H1 (cell line): ENCODE measurements at regions not wholly inside any gene's neighbourhood (a gene's known extent, or its start where the extent isn't known, plus 50 kb on each side); places are given as distances from the start of the nearest gene placed in this dataset.
A peak's percentile ranks its signal among the peaks of the same experiment; 100 is the strongest.

Source experiments
- CTCF ChIA-PET: fragments of 300-600 bp; sonication (Branson Sonifier 250); formaldehyde crosslinking; loops from one replicate; lab custom pipeline; 2021; ENCODE audit not compliant: partially characterized antibody; lab: Charles Lee
- POLR2A ChIA-PET: fragments of 300-600 bp; sonication (Branson Sonifier 250); formaldehyde crosslinking; loops from one replicate; lab custom pipeline; 2021; ENCODE audit warnings: inconsistent platforms; ENCODE audit not compliant: partially characterized antibody; lab: Charles Lee
- DNase-seq, 2 experiments: peaks; one replicate each; pipeline versions ENCODE4 v3.0.0 to v3.0.0-alpha.2; 2010 to 2022; ENCODE audit warnings: low spot score in 2 of 2, low read depth in 1 of 2, mixed read lengths in 1 of 2
- FAIRE-seq: peaks from 2 replicates; lab custom pipeline; 2011; peaks lifted over from hg19 to GRCh38; lab: Jason Lieb, UNC
- H2AFZ ChIP-seq: 2 replicates; pipeline ENCODE4 v1.8.1; 2012; ENCODE audit warnings: low read length, inconsistent platforms
- H2AK5ac ChIP-seq: 2 replicates; pipeline ENCODE4 v1.6.1; 2013; ENCODE audit warnings: low read depth, low read length
- H2BK120ac ChIP-seq: replicated peaks from 2 replicates; pipeline ENCODE3; 2013; ENCODE audit warnings: low read depth, low read length, inconsistent platforms
- H2BK12ac ChIP-seq: 2 replicates; pipeline ENCODE4 v1.6.1; 2013; ENCODE audit warnings: low read depth, low read length
- H2BK15ac ChIP-seq: 2 replicates; pipeline ENCODE4 v1.6.1; 2013; ENCODE audit warnings: low read length
- H2BK20ac ChIP-seq: 2 replicates; pipeline ENCODE4 v1.6.1; 2013; ENCODE audit warnings: low read length
- H2BK5ac ChIP-seq: 2 replicates; pipeline ENCODE4 v1.6.1; 2013; ENCODE audit warnings: low read depth, low read length
- H3K14ac ChIP-seq: 2 replicates; pipeline ENCODE4 v1.6.1; 2013; ENCODE audit warnings: inconsistent platforms; ENCODE audit not compliant: insufficient read length
- H3K18ac ChIP-seq: 2 replicates; pipeline ENCODE4 v1.6.1; 2013; ENCODE audit warnings: low read length; ENCODE audit errors: extremely low read depth
- H3K23ac ChIP-seq: 2 replicates; pipeline ENCODE4 v1.6.1; 2013; ENCODE audit warnings: inconsistent platforms; ENCODE audit not compliant: insufficient read length
- H3K23me2 ChIP-seq: 2 replicates; pipeline ENCODE4 v1.6.1; 2013; ENCODE audit warnings: low read depth, low read length
- H3K27ac ChIP-seq: 2 replicates; pipeline ENCODE4 v1.6.1; 2011; ENCODE audit warnings: low read depth, low read length, inconsistent platforms
- H3K27me3 ChIP-seq, 4 experiments: replicated peaks in 1 of 4; 1 replicate in 1 of 4; 2 replicates in 3 of 4; pipeline versions ENCODE4 v1.6.1 to v1.8.1; 2011 to 2013; ENCODE audit warnings: low read length in 3 of 4, mild to moderate bottlenecking in 3 of 4, inconsistent platforms in 2 of 4, mixed read lengths in 2 of 4, moderate library complexity in 1 of 4; ENCODE audit not compliant: control insufficient read depth in 3 of 4, insufficient read depth in 3 of 4; ENCODE audit errors: extremely low read depth in 1 of 4
- H3K36me3 ChIP-seq, 4 experiments: 2 replicates each; pipeline versions ENCODE4 v1.6.1 to v1.8.1; 2011 to 2013; ENCODE audit warnings: mild to moderate bottlenecking in 4 of 4, low read length in 3 of 4, moderate library complexity in 2 of 4, control low read depth in 1 of 4, inconsistent platforms in 1 of 4; ENCODE audit not compliant: insufficient read depth in 4 of 4, control insufficient read depth in 2 of 4
- H3K4ac ChIP-seq: replicated peaks from 2 replicates; pipeline ENCODE3; 2013; ENCODE audit warnings: low read length, low read depth, mixed read lengths, inconsistent platforms; ENCODE audit not compliant: insufficient read length
- H3K4me1 ChIP-seq, 4 experiments: replicated peaks in 1 of 4; 1 replicate in 1 of 4; 2 replicates in 3 of 4; pipeline versions ENCODE4 v1.6.1 to v1.8.1; 2011 to 2013; ENCODE audit warnings: low read length in 3 of 4, inconsistent platforms in 2 of 4, mixed read lengths in 1 of 4; ENCODE audit not compliant: insufficient read depth in 4 of 4, control insufficient read depth in 3 of 4
- H3K4me2 ChIP-seq, 2 experiments: 2 replicates each; pipeline versions ENCODE4 v1.6.1 to v1.8.1; 2011 to 2013; ENCODE audit warnings: low read depth in 2 of 2, low read length in 2 of 2, control low read depth in 1 of 2, inconsistent platforms in 1 of 2, mild to moderate bottlenecking in 1 of 2; ENCODE audit not compliant: insufficient read depth in 1 of 2
- H3K4me3 ChIP-seq, 4 experiments: fragments of 200-600, 300-600 bp in 1 of 4; sonication (generic), shearing (Covaris generic), sonication (Bioruptor Twin) in 1 of 4; 2 replicates each; pipeline versions ENCODE4 v1.5.1 to v1.8.1; 2011 to 2016; ENCODE audit warnings: low read length in 4 of 4, low read depth in 3 of 4, control low read depth in 2 of 4, inconsistent platforms in 2 of 4, mild to moderate bottlenecking in 2 of 4, mixed read lengths in 1 of 4, moderate library complexity in 1 of 4; ENCODE audit not compliant: insufficient read depth in 2 of 4; ENCODE audit errors: extremely low read depth in 1 of 4
- H3K56ac ChIP-seq: replicated peaks from 2 replicates; pipeline ENCODE3; 2013; ENCODE audit warnings: low read depth, mild to moderate bottlenecking, mixed read lengths, low read length, inconsistent platforms; ENCODE audit not compliant: insufficient read length
- H3K79me1 ChIP-seq: 2 replicates; pipeline ENCODE4 v1.6.1; 2013; ENCODE audit warnings: low read depth, low read length, control low read depth
- H3K79me2 ChIP-seq, 2 experiments: 2 replicates each; pipeline versions ENCODE4 v1.6.1 to v1.8.1; 2012 to 2013; ENCODE audit warnings: low read length in 2 of 2, mild to moderate bottlenecking in 2 of 2, inconsistent platforms in 1 of 2; ENCODE audit not compliant: insufficient read depth in 2 of 2, control insufficient read depth in 1 of 2
- H3K9ac ChIP-seq, 4 experiments: replicated peaks in 1 of 4; 1 replicate in 1 of 4; 2 replicates in 3 of 4; pipeline versions ENCODE4 v1.6.1 to v1.8.1; 2011 to 2013; ENCODE audit warnings: low read depth in 3 of 4, low read length in 3 of 4, control low read depth in 2 of 4, mild to moderate bottlenecking in 2 of 4, moderate library complexity in 2 of 4, inconsistent platforms in 1 of 4; ENCODE audit errors: extremely low read depth in 1 of 4
- H3K9me3 ChIP-seq, 2 experiments: 2 replicates each; pipeline versions ENCODE4 v1.6.1 to v1.8.1; 2012 to 2013; ENCODE audit warnings: mild to moderate bottlenecking in 2 of 2, moderate library complexity in 2 of 2, control low read depth in 1 of 2, inconsistent platforms in 1 of 2, low read depth in 1 of 2, low read length in 1 of 2, mixed read lengths in 1 of 2; ENCODE audit not compliant: insufficient read depth in 2 of 2
- H4K20me1 ChIP-seq, 2 experiments: replicated peaks in 1 of 2; 2 replicates each; pipeline versions ENCODE3 to v1.8.1; 2011 to 2013; ENCODE audit warnings: inconsistent platforms in 2 of 2, low read length in 2 of 2, mild to moderate bottlenecking in 1 of 2; ENCODE audit not compliant: insufficient read depth in 2 of 2, control insufficient read depth in 1 of 2
- H4K5ac ChIP-seq: 2 replicates; pipeline ENCODE4 v1.6.1; 2013; ENCODE audit warnings: low read length, low read depth, mixed read lengths, inconsistent platforms; ENCODE audit not compliant: insufficient read length
- H4K8ac ChIP-seq: 2 replicates; pipeline ENCODE4 v1.8.0; 2013; ENCODE audit warnings: mild to moderate bottlenecking, moderate library complexity, low read length, inconsistent platforms; ENCODE audit not compliant: insufficient read depth; ENCODE audit errors: extremely low read depth
- H4K91ac ChIP-seq: replicated peaks from 2 replicates; pipeline ENCODE3; 2013; ENCODE audit warnings: low read length, mixed read lengths, inconsistent platforms; ENCODE audit not compliant: insufficient read length
- CBX5 ChIP-seq: fragments of 300-800, 300-1000 bp; sonication (generic); IDR thresholded peaks from 2 replicates; pipeline ENCODE4 v1.7.1; 2016; ENCODE audit warnings: antibody characterized with exemption, low read length, low read depth
- CHD2 ChIP-seq: IDR thresholded peaks from 2 replicates; pipeline ENCODE4 v1.6.1; 2012; ENCODE audit warnings: low read length, improper control_type of control experiment
- EP300 ChIP-seq, 2 experiments: IDR thresholded peaks; 1 replicate in 1 of 2; 2 replicates in 1 of 2; pipeline ENCODE4 v1.6.1; 2011 to 2012; ENCODE audit warnings: low read depth in 2 of 2, low read length in 2 of 2, mild to moderate bottlenecking in 2 of 2, borderline replicate concordance in 1 of 2, inconsistent platforms in 1 of 2, moderate library complexity in 1 of 2
- JUND ChIP-seq: IDR thresholded peaks from 2 replicates; pipeline ENCODE4 v1.6.1; 2011; ENCODE audit warnings: mild to moderate bottlenecking, improper control_type of control experiment, low read length
- KDM4A ChIP-seq: IDR thresholded peaks from one replicate; pipeline ENCODE4 v1.7.1; 2012; ENCODE audit warnings: low read depth, mild to moderate bottlenecking, moderate library complexity, low read length, inconsistent platforms; ENCODE audit not compliant: severe bottlenecking
- NANOG ChIP-seq: IDR thresholded peaks from 2 replicates; pipeline ENCODE4 v1.6.1; 2011; ENCODE audit warnings: low read length, low read depth, mild to moderate bottlenecking, inconsistent platforms; ENCODE audit not compliant: insufficient read depth, poor library complexity, severe bottlenecking
- POLR2A ChIP-seq, 2 experiments: IDR thresholded peaks; 1 replicate in 1 of 2; 2 replicates in 1 of 2; pipeline ENCODE4 v1.6.1; 2011; ENCODE audit warnings: low read depth in 2 of 2, low read length in 2 of 2, mild to moderate bottlenecking in 2 of 2; ENCODE audit errors: control extremely low read depth in 1 of 2
- RAD21 ChIP-seq, 2 experiments: IDR thresholded peaks in 1 of 2; conservative IDR thresholded peaks in 1 of 2; 2 replicates each; pipeline ENCODE4 v1.6.1; 2011; ENCODE audit warnings: low read depth in 2 of 2, low read length in 2 of 2, improper control_type of control experiment in 1 of 2, inconsistent platforms in 1 of 2, mild to moderate bottlenecking in 1 of 2, moderate library complexity in 1 of 2
- SIN3A ChIP-seq, 2 experiments: IDR thresholded peaks in 1 of 2; conservative IDR thresholded peaks in 1 of 2; 2 replicates each; pipeline ENCODE4 v1.6.1; 2011 to 2012; ENCODE audit warnings: low read length in 2 of 2, improper control_type of control experiment in 1 of 2, low read depth in 1 of 2, mild to moderate bottlenecking in 1 of 2
- SP4 ChIP-seq: IDR thresholded peaks from 2 replicates; pipeline ENCODE4 v1.6.1; 2012; ENCODE audit warnings: low read length, inconsistent platforms
- TAF7 ChIP-seq: optimal IDR thresholded peaks from 2 replicates; pipeline ENCODE3; 2011; ENCODE audit warnings: low read depth, mild to moderate bottlenecking, inconsistent platforms, low read length, moderate library complexity, borderline replicate concordance
- ZNF274 ChIP-seq: IDR thresholded peaks from 2 replicates; pipeline ENCODE4 v1.7.0; 2012; ENCODE audit warnings: low read length, borderline replicate concordance; ENCODE audit errors: extremely low read depth
- WGBS, 2 experiments: shearing (Covaris generic) in 1 of 2; methylation state at CpG; one replicate each; pipeline versions ENCODE4 v1.1.6 to v1.1.7; 2013 to 2015; ENCODE audit warnings: low lambda C conversion rate in 2 of 2, mixed read lengths in 2 of 2, inconsistent platforms in 1 of 2, low coverage in 1 of 2, missing lambda C conversion rate in 1 of 2; ENCODE audit not compliant: insufficient replicate concordance in 2 of 2, insufficient coverage in 1 of 2, insufficient read length in 1 of 2; ENCODE audit errors: extremely low coverage in 1 of 2, missing lambda C conversion rate in 1 of 2; 5-methylcytosine and 5-hydroxymethylcytosine counted together

GRCh38 chr10:10361301-10361885 lies 656.3 kb upstream of the CELF2 start:
- Histone ChIP-seq H3K4me1 (peaks cover 0 to 15% (median 9%) of the 10 kb centered on the region in 4 experiments; a peak in 4 of 7 replicates), H3K79me2 (no peaks in the 10 kb centered on the region), H2AFZ (no peak overlapping the region), H2BK120ac (peak overlapping the region; percentile 74), H3K23me2 (no peaks in the 10 kb centered on the region), H3K56ac (no peak overlapping the region), H3K18ac (peak overlapping the region; percentile 66; the same call in 1 of the 2 replicates), H3K4ac (no peak overlapping the region), H3K14ac (no peak overlapping the region), H4K91ac (no peak overlapping the region), H3K27me3 (no peaks in the 10 kb centered on the region), H3K4me3 (peak overlapping the region in 1 of 4 experiments; percentile 25; a peak in 1 of 8 replicates), H2BK20ac (peak overlapping the region; percentile 68; the same call in 1 of the 2 replicates), H3K23ac (no peak overlapping the region), H3K27ac (0 out of 2 replicates have a peak overlapping the region, but pooled peaks have one; percentile 49), H2BK12ac (peak overlapping the region; percentile 75), H4K5ac (no peak overlapping the region), H3K79me1 (no peaks in the 10 kb centered on the region), H2BK15ac (no peak overlapping the region), H4K20me1 (no peaks in the 10 kb centered on the region), H3K36me3 (no peaks in the 10 kb centered on the region), H3K4me2 (peak overlapping the region; percentile 28 to 35; a peak in 3 of 4 replicates), H4K8ac (no peak overlapping the region), H3K9ac (no peak overlapping the region), H2BK5ac (peak overlapping the region; percentile 84; the same call in 1 of the 2 replicates), H2AK5ac (peak overlapping the region; percentile 29; the same call in 1 of the 2 replicates), H3K9me3 (no peaks in the 10 kb centered on the region)
- POLR2A ChIA-PET = interaction anchor here (0.7 kb wide), 1 partner anchor 36 kb away, joined by 3 read pairs; no protein-coding TSS in a partner anchor
- FAIRE-seq = peak; percentile 63
- peak in 1 of 2 experiments; percentile 47 for DNase-seq
- 33% methylated on average over 3 of the region's 3 CpGs; no CpG with 5 or more reads in 1 of the 2 experiments for WGBS, 2 experiments
- CTCF ChIA-PET = interaction anchor here (0.8 to 1.5 kb wide), 2 partner anchors 8 to 9 kb away, joined by 3 to 4 read pairs; no protein-coding TSS in a partner anchor
- TF ChIP-seq SP4 (no peak), JUND (no peak), CHD2 (0 out of 2 replicates have a peak, but pooled peaks have one; percentile 27), EP300 (IDR thresholded peaks at IDR 0.05; ENCODE audit: borderline replicate concordance in 1 of 2, low read depth in 2 of 2, low read length in 2 of 2) (peak in 1 of 2 experiments; percentile 51; a peak in 1 of 3 replicates), KDM4A (no peak), POLR2A (IDR thresholded peaks at IDR 0.05; ENCODE audit: control extremely low read depth in 1 of 2, low read depth in 2 of 2, low read length in 2 of 2) (no peak), CBX5 (no peak), SIN3A (conservative IDR thresholded peaks at IDR 0.05 in 1 of 2, IDR thresholded peaks at IDR 0.05 in 1 of 2; ENCODE audit: low read depth in 1 of 2, low read length in 2 of 2) (no peak), NANOG (no peak), RAD21 (IDR thresholded peaks at IDR 0.05 in 1 of 2, conservative IDR thresholded peaks at IDR 0.05 in 1 of 2; ENCODE audit: low read depth in 2 of 2, low read length in 2 of 2) (no peak), ZNF274 (no peak), TAF7 (no peak)
